DND-41 (cell line): ENCODE measurements at regions not wholly inside any gene's neighbourhood (a gene's known extent, or its start where the extent isn't known, plus 50 kb on each side); places are given as distances from the start of the nearest gene placed in this dataset.

Experiments used
- EZH2 ChIP-seq: IDR thresholded peaks from 3 replicates; pipeline ENCODE4 v1.6.1; 2012; ENCODE audit warnings: borderline replicate concordance, low read depth, mild to moderate bottlenecking, moderate library complexity, low read length, inconsistent platforms; ENCODE audit not compliant: severe bottlenecking
- TF ChIP-seq, protein P1 (sequence below): IDR thresholded peaks from 2 replicates; pipeline ENCODE4 v1.5.1; 2012; ENCODE audit warnings: borderline replicate concordance, low read length, moderate library complexity, mild to moderate bottlenecking; ENCODE audit not compliant: poor library complexity, severe bottlenecking; ENCODE audit errors: extremely low read depth

DNA sequence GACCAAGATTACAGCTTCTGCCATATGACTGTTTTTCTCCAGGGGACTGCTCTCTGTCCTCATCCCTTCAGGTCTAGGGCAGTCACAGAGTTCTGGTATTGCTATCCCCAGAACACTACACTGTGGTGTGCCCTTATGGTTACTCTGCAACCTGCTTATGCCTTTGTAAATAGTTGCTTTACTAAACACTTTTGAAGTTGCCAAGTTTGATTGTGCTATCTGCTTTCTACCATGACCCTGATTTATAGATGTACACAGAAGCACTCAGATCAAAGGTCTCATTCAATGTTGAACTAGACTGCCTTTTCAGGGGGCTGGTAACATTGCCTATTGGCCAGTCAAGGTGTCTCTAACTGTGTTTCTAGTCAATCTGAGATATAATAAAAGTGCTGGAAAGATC, 794.7 kb downstream of the DHX35 start:
- no peak for TF ChIP-seq EZH2
- TF ChIP-seq, protein P1, sequence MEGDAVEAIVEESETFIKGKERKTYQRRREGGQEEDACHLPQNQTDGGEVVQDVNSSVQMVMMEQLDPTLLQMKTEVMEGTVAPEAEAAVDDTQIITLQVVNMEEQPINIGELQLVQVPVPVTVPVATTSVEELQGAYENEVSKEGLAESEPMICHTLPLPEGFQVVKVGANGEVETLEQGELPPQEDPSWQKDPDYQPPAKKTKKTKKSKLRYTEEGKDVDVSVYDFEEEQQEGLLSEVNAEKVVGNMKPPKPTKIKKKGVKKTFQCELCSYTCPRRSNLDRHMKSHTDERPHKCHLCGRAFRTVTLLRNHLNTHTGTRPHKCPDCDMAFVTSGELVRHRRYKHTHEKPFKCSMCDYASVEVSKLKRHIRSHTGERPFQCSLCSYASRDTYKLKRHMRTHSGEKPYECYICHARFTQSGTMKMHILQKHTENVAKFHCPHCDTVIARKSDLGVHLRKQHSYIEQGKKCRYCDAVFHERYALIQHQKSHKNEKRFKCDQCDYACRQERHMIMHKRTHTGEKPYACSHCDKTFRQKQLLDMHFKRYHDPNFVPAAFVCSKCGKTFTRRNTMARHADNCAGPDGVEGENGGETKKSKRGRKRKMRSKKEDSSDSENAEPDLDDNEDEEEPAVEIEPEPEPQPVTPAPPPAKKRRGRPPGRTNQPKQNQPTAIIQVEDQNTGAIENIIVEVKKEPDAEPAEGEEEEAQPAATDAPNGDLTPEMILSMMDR, result no peak
